HepG2 (cell line): ENCODE measurements at regions not wholly inside any gene's neighbourhood (a gene's known extent, or its start where the extent isn't known, plus 50 kb on each side); places are given as distances from the start of the nearest gene placed in this dataset.
A peak's percentile ranks its signal among the peaks of the same experiment; 100 is the strongest.

Experiments
- ARNT2 ChIP-seq: sonication (generic); formaldehyde crosslinking; IDR thresholded peaks from 2 replicates; pipeline ENCODE4 v1.8.0; 2022; ENCODE audit warnings: mild to moderate bottlenecking, low read depth, missing genetic modification reagents, moderate library complexity
- CCAR2 ChIP-seq: fragments of 200-400 bp; formaldehyde crosslinking; optimal IDR thresholded peaks from 2 replicates; pipeline ENCODE3; 2018; ENCODE audit warnings: low read depth, mild to moderate bottlenecking, low read length, moderate library complexity
- CCDC6 ChIP-seq: sonication (generic); formaldehyde crosslinking; IDR thresholded peaks from 2 replicates; pipeline ENCODE4 v1.8.1; 2022; ENCODE audit warnings: mild to moderate bottlenecking, missing genetic modification reagents, moderate library complexity
- FOXA3 ChIP-seq: IDR thresholded peaks from 2 replicates; pipeline ENCODE4 v1.6.1; 2016; ENCODE audit warnings: missing genetic modification reagents, missing compliant biosample characterization
- HINFP ChIP-seq: sonication (generic); formaldehyde crosslinking; IDR thresholded peaks from 2 replicates; pipeline ENCODE4 v1.4.0; 2020; ENCODE audit warnings: low read depth, mild to moderate bottlenecking, missing genetic modification reagents
- HNF4A ChIP-seq: sonication (generic); formaldehyde crosslinking; IDR thresholded peaks from 2 replicates; pipeline ENCODE4 v1.4.0; 2020; ENCODE audit warnings: missing genetic modification reagents
- IRF1 ChIP-seq: sonication (generic); formaldehyde crosslinking; IDR thresholded peaks from 2 replicates; pipeline ENCODE4 v1.4.0; 2020; ENCODE audit warnings: low read depth, mild to moderate bottlenecking, missing genetic modification reagents
- KDM4B ChIP-seq: sonication (generic); formaldehyde crosslinking; IDR thresholded peaks from 2 replicates; pipeline ENCODE4 v1.4.0; 2020; ENCODE audit warnings: missing genetic modification reagents
- MLXIP ChIP-seq: sonication (generic); formaldehyde crosslinking; IDR thresholded peaks from 2 replicates; pipeline ENCODE4 v1.9.0; 2021; ENCODE audit warnings: missing genetic modification reagents, borderline replicate concordance
- MXD3 ChIP-seq: IDR thresholded peaks from 2 replicates; pipeline ENCODE4 v1.6.1; 2016; ENCODE audit warnings: mild to moderate bottlenecking, missing biosample characterization, missing genetic modification reagents
- PITX1 ChIP-seq: sonication (generic); formaldehyde crosslinking; IDR thresholded peaks from 2 replicates; pipeline ENCODE4 v1.5.1; 2020; ENCODE audit warnings: mild to moderate bottlenecking, missing genetic modification reagents
- ZBTB2 ChIP-seq: sonication (generic); formaldehyde crosslinking; IDR thresholded peaks from 2 replicates; pipeline ENCODE4 v1.8.0; 2022; ENCODE audit warnings: low read depth, missing genetic modification reagents
- ZNF362 ChIP-seq: sonication (generic); formaldehyde crosslinking; IDR thresholded peaks from 2 replicates; pipeline ENCODE4 v1.4.0; 2020; ENCODE audit warnings: missing genetic modification reagents, mild to moderate bottlenecking, borderline replicate concordance
- ZNF484 ChIP-seq: sonication (generic); formaldehyde crosslinking; IDR thresholded peaks from 2 replicates; pipeline ENCODE4 v1.5.1; 2020; ENCODE audit warnings: mild to moderate bottlenecking, low read depth, missing genetic modification reagents, borderline replicate concordance
- ZNF619 ChIP-seq: sonication (generic); formaldehyde crosslinking; IDR thresholded peaks from 2 replicates; pipeline ENCODE4 v1.4.0; 2020; ENCODE audit warnings: mild to moderate bottlenecking, missing genetic modification reagents
- ZNF747 ChIP-seq: sonication (generic); formaldehyde crosslinking; IDR thresholded peaks from 2 replicates; pipeline ENCODE4 v1.8.1; 2023; ENCODE audit warnings: missing genetic modification reagents, mild to moderate bottlenecking, borderline replicate concordance
- ZNF777 ChIP-seq: sonication (generic); formaldehyde crosslinking; IDR thresholded peaks from 2 replicates; pipeline ENCODE4 v1.4.0; 2020; ENCODE audit warnings: missing genetic modification reagents
- ZSCAN22 ChIP-seq: sonication (generic); formaldehyde crosslinking; IDR thresholded peaks from 2 replicates; pipeline ENCODE4 v1.4.0; 2020; ENCODE audit warnings: mild to moderate bottlenecking, missing genetic modification reagents
- ZSCAN5A ChIP-seq: sonication (generic); formaldehyde crosslinking; IDR thresholded peaks from 2 replicates; pipeline ENCODE4 v1.8.0; 2022; ENCODE audit warnings: mild to moderate bottlenecking, missing genetic modification reagents, borderline replicate concordance
- ZZZ3 ChIP-seq: sonication (generic); formaldehyde crosslinking; IDR thresholded peaks from 2 replicates; pipeline ENCODE4 v1.4.0; 2020; ENCODE audit warnings: missing genetic modification reagents, mild to moderate bottlenecking, borderline replicate concordance

GRCh38 chr16:80407265-80407987 is 133.4 kb upstream of the DYNLRB2 start (continued):
- TF ChIP-seq ZSCAN22 (CRISPR knock-in tag) = no peak
- no peak for TF ChIP-seq ZNF484 (CRISPR knock-in tag)
- no peak for TF ChIP-seq ZNF619 (CRISPR knock-in tag)
- TF ChIP-seq ZNF747 (CRISPR knock-in tag) = no peak
- no peak for TF ChIP-seq MXD3
- TF ChIP-seq ZBTB2 (CRISPR knock-in tag) = no peak
- peak; percentile 96 for TF ChIP-seq PITX1 (CRISPR knock-in tag)
- peak; percentile 97 for TF ChIP-seq HNF4A (CRISPR knock-in tag)
- TF ChIP-seq IRF1 = no peak
- no peak for TF ChIP-seq ZSCAN5A
- TF ChIP-seq ZZZ3 (CRISPR knock-in tag) = no peak
- TF ChIP-seq CCDC6 (CRISPR knock-in tag) = no peak
- TF ChIP-seq MLXIP (CRISPR knock-in tag) = no peak
- no peak for TF ChIP-seq HINFP (CRISPR knock-in tag)
- no peak for TF ChIP-seq ZNF777
- TF ChIP-seq KDM4B = no peak
- no peak for TF ChIP-seq CCAR2
- TF ChIP-seq ZNF362 (CRISPR knock-in tag) = peak; percentile 26; the same call in 1 of the 2 replicates
- peak; percentile 67 for TF ChIP-seq FOXA3 (CRISPR knock-in tag)
- no peak for TF ChIP-seq ARNT2
